K562 (cell line): ENCODE measurements at regions not wholly inside any gene's neighbourhood (a gene's known extent, or its start where the extent isn't known, plus 50 kb on each side); places are given as distances from the start of the nearest gene placed in this dataset.

Experiments used
- ATAC-seq: fragments of 200-7000 bp; cut with Tn5 transposase; 3 replicates; pipeline ENCODE4 v1.9.1; 2020; ENCODE audit warnings: moderate library complexity
- BruUV-seq: library from RNA; stranded (reverse); fragments of 400-500 nt; replicated peaks from 2 replicates; lab custom pipeline; 2021; lab: Mats Ljungman, UMichigan
- CTCF ChIA-PET: fragments of 300-600 bp; formaldehyde crosslinking; extraction: SDS; loops from one replicate; lab custom pipeline; 2021; ENCODE audit warnings: low intra/inter-chr PET ratio; lab: Yijun Ruan, JAX
- POLR2A ChIA-PET: fragments of 300-600, 350-650 bp; sonication (Branson Sonifier 250); formaldehyde crosslinking; extraction: SDS; loops from one replicate; lab custom pipeline; 2021; ENCODE audit warnings: antibody characterized with exemption, inconsistent platforms; lab: Yijun Ruan, JAX
- DNase-seq, 4 experiments: peaks; one replicate each; pipeline versions ENCODE4 v3.0.0 to v3.0.0-alpha.2; 2011 to 2018; ENCODE audit warnings: low spot score in 3 of 4, mixed read lengths in 3 of 4; ENCODE audit errors: extremely low read depth in 1 of 4
- FAIRE-seq: peaks from 2 replicates; lab custom pipeline; 2011; peaks lifted over from hg19 to GRCh38; lab: Jason Lieb, UNC
- H2AFZ ChIP-seq: 2 replicates; pipeline ENCODE4 v1.6.0; 2011; ENCODE audit warnings: low read depth, low read length, control low read depth, inconsistent platforms
- H3K27ac ChIP-seq: fragments of 200-600 bp; 3 replicates; pipeline ENCODE4 v1.8.0; 2011; ENCODE audit warnings: low read depth, mild to moderate bottlenecking, control low read depth, inconsistent platforms, low read length, moderate library complexity, mixed read lengths; ENCODE audit errors: extremely low read depth
- H3K27me3 ChIP-seq, 2 experiments: fragments of 300-600 bp in 1 of 2; 2 replicates in 1 of 2; 3 replicates in 1 of 2; pipeline versions ENCODE4 v1.6.0 to v1.8.0; 2011; ENCODE audit warnings: inconsistent platforms in 2 of 2, low read length in 2 of 2, mild to moderate bottlenecking in 1 of 2, mixed read lengths in 1 of 2, moderate library complexity in 1 of 2; ENCODE audit not compliant: control insufficient read depth in 2 of 2, insufficient read depth in 2 of 2
- H3K36me3 ChIP-seq: fragments of 300-600 bp; 3 replicates; pipeline ENCODE4 v1.8.0; 2011; ENCODE audit warnings: mild to moderate bottlenecking, low read length, inconsistent platforms; ENCODE audit not compliant: control insufficient read depth, insufficient read depth
- H3K4me1 ChIP-seq, 2 experiments: fragments of 200-600 bp in 1 of 2; replicated peaks in 1 of 2; 2 replicates in 1 of 2; 3 replicates in 1 of 2; pipeline versions ENCODE4 v1.5.1 to v1.8.0; 2011; ENCODE audit warnings: inconsistent platforms in 2 of 2, low read length in 2 of 2, mild to moderate bottlenecking in 1 of 2, mixed read lengths in 1 of 2, moderate library complexity in 1 of 2; ENCODE audit not compliant: control insufficient read depth in 2 of 2, insufficient read depth in 2 of 2
- H3K4me2 ChIP-seq: 2 replicates; pipeline ENCODE4 v1.6.1; 2011; ENCODE audit warnings: low read length, control low read depth, inconsistent platforms, mixed read lengths; ENCODE audit not compliant: insufficient read depth
- H3K4me3 ChIP-seq: fragments of 200-600 bp; sonication (generic), shearing (Covaris generic); 2 replicates; pipeline ENCODE4 v1.5.1; 2016; ENCODE audit warnings: control low read depth, inconsistent platforms
- H3K79me2 ChIP-seq: fragments of 200-600 bp; 3 replicates; pipeline ENCODE4 v1.8.0; 2011; ENCODE audit warnings: low read length, inconsistent platforms; ENCODE audit not compliant: control insufficient read depth, insufficient read depth
- H3K9ac ChIP-seq, 2 experiments: 2 replicates each; pipeline versions ENCODE4 v1.6.0 to v1.6.1; 2011; ENCODE audit warnings: low read depth in 2 of 2, low read length in 2 of 2, control low read depth in 1 of 2, inconsistent platforms in 1 of 2, mild to moderate bottlenecking in 1 of 2, mixed read lengths in 1 of 2; ENCODE audit not compliant: insufficient read depth in 1 of 2
- H3K9me1 ChIP-seq: one replicate; pipeline ENCODE4 v1.6.0; 2011; ENCODE audit warnings: inconsistent platforms, mild to moderate bottlenecking, low read length, moderate library complexity; ENCODE audit not compliant: control insufficient read depth, insufficient read depth
- H3K9me3 ChIP-seq: replicated peaks from 2 replicates; pipeline ENCODE4 v1.5.1; 2011; ENCODE audit warnings: low read depth, low read length, inconsistent platforms; ENCODE audit not compliant: control insufficient read depth, insufficient read depth
- H4K20me1 ChIP-seq: replicated peaks from 2 replicates; pipeline ENCODE4 v1.6.1; 2011; ENCODE audit warnings: low read length, inconsistent platforms, mixed read lengths; ENCODE audit not compliant: control insufficient read depth, insufficient read depth
- CHD1 ChIP-seq: fragments of 200-600 bp; sonication (generic); IDR thresholded peaks from one replicate; pipeline ENCODE4 v1.6.1; 2012; ENCODE audit warnings: mild to moderate bottlenecking, moderate library complexity, low read length, inconsistent platforms
- DMBX1 ChIP-seq: fragments of 250-450 bp; sonication (Bioruptor Pico); IDR thresholded peaks from 2 replicates; pipeline ENCODE4 v1.8.0; 2022; ENCODE audit warnings: inconsistent platforms, mild to moderate bottlenecking, moderate library complexity, borderline replicate concordance
- E2F8 ChIP-seq: fragments of 450-650 bp; IDR thresholded peaks from 2 replicates; pipeline ENCODE4 v1.7.1; 2018; ENCODE audit warnings: mild to moderate bottlenecking, low read depth; ENCODE audit not compliant: partially characterized antibody
- EP400 ChIP-seq: fragments of 450-650 bp; IDR thresholded peaks from 2 replicates; pipeline ENCODE4 v1.6.1; 2017; ENCODE audit warnings: antibody characterized with exemption, mild to moderate bottlenecking, moderate library complexity
- MTA1 ChIP-seq: fragments of 450-650 bp; IDR thresholded peaks from 2 replicates; pipeline ENCODE4 v1.6.1; 2017; ENCODE audit warnings: borderline replicate concordance
- NR4A1 ChIP-seq, 2 experiments: fragments of 250-450 bp in 1 of 2; fragments of 450-650 bp in 1 of 2; sonication (Bioruptor Pico) in 1 of 2; IDR thresholded peaks; 2 replicates each; pipeline versions ENCODE4 v1.4.0 to v1.6.1; 2016 to 2020; ENCODE audit warnings: mild to moderate bottlenecking in 2 of 2, missing compliant biosample characterization in 1 of 2, missing genetic modification characterization in 1 of 2, moderate library complexity in 1 of 2
- PHB ChIP-seq: fragments of 250-450 bp; sonication (Bioruptor Pico); IDR thresholded peaks from 2 replicates; pipeline ENCODE4 v1.5.0; 2021
- RBM39 ChIP-seq: fragments of 200-400 bp; formaldehyde crosslinking; optimal IDR thresholded peaks from 2 replicates; pipeline ENCODE3; 2018; ENCODE audit warnings: low read depth, low read length
- YBX1 ChIP-seq: fragments of 450-650 bp; IDR thresholded peaks from 2 replicates; pipeline ENCODE4 v1.7.1; 2016; ENCODE audit warnings: mild to moderate bottlenecking
- ZNF407 ChIP-seq: fragments of 450-650 bp; IDR thresholded peaks from 2 replicates; pipeline ENCODE4 v1.6.1; 2016; ENCODE audit warnings: low read depth
- in situ Hi-C: fragments of 300-500 bp; cut with MboI; formaldehyde crosslinking; loops from 4 replicates; pipeline ENCODE4 v1.15.0; 2018; ENCODE audit warnings: inconsistent platforms, mixed read lengths
- intact Hi-C: fragments of 100-400 bp; cut with micrococcal nuclease; formaldehyde crosslinking; loops from 2 replicates; pipeline ENCODE4 v1.14.2; 2022

GRCh38 chr4:160869899-160870298 lies 1293.9 kb downstream of the FSTL5 start (continued):
- TF ChIP-seq NR4A1 (CRISPR knock-in tag; IDR thresholded peaks at IDR 0.05) (no peak), NR4A1 (tag; IDR thresholded peaks at IDR 0.05) (no peak), CHD1 (no peak), YBX1 (no peak), E2F8 (no peak), MTA1 (no peak), RBM39 (no peak), PHB (CRISPR knock-in tag) (no peak), EP400 (no peak)

GRCh38 chr4:160872491-160872890 lies 1291.3 kb downstream of the FSTL5 start:
- ATAC-seq (no peak), FAIRE-seq (no peak), DNase-seq (no peak)
- Histone ChIP-seq H3K4me3 (no peak overlapping the region), H4K20me1 (no peaks in the 10 kb centered on the region), H2AFZ (no peak overlapping the region), H3K9me1 (no peaks in the 10 kb centered on the region), H3K9ac (no peak overlapping the region), H3K27ac (no peak overlapping the region), H3K27me3 (no peaks in the 10 kb centered on the region), H3K36me3 (no peaks in the 10 kb centered on the region), H3K79me2 (no peaks in the 10 kb centered on the region), H3K9me3 (no peaks in the 10 kb centered on the region), H3K4me2 (no peak overlapping the region), H3K4me1 (no peaks in the 10 kb centered on the region)
- in situ Hi-C loops, result no loop called here
- BruUV-seq, result no TSS peak
- POLR2A ChIA-PET, result no interaction called here
- intact Hi-C loops, result no loop called here
- CTCF ChIA-PET, result no interaction called here
- TF ChIP-seq DMBX1 (CRISPR knock-in tag) (no peak), ZNF407 (no peak)
